Fibroblast of mammary gland (primary cell): ENCODE measurements at regions not wholly inside any gene's neighbourhood (a gene's known extent, or its start where the extent isn't known, plus 50 kb on each side); places are given as distances from the start of the nearest gene placed in this dataset.

Experiments used
- DNase-seq: peaks from one replicate; pipeline ENCODE4 v3.0.0-alpha.2; 2010; ENCODE audit warnings: low read depth
- H3K4me3 ChIP-seq: 2 replicates; pipeline ENCODE4 v1.5.1; 2011; ENCODE audit warnings: low read depth, mild to moderate bottlenecking, low read length, moderate library complexity; ENCODE audit not compliant: control insufficient read depth
- CTCF ChIP-seq: conservative IDR thresholded peaks from 2 replicates; pipeline ENCODE4 v1.5.1; 2011; ENCODE audit warnings: low read depth, low read length, inconsistent platforms; ENCODE audit not compliant: control insufficient read depth, insufficient read depth

DNA sequence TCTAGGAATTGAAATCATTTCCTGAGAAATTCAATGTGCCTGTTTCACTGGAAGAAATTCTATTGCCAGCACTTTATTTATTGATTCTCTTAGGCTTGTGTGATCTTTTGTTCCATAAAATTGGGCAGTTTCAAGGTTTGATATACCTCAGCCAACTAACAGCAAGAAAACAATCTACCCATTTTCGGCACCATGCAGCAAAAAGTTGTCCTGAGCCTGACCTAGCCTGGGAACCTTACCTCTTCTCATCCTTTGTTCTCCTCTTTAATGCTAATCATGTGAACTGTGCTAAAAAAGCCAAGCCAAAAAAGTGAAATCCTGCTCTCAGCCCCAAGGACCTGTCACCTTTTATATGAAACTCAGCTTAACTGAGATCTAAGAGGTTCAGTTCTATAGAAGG is 477.3 kb downstream of the SUCLA2 start:
- no peak overlapping the region for H3K4me3 ChIP-seq
- no peak for DNase-seq
- TF ChIP-seq CTCF: no peak

DNA sequence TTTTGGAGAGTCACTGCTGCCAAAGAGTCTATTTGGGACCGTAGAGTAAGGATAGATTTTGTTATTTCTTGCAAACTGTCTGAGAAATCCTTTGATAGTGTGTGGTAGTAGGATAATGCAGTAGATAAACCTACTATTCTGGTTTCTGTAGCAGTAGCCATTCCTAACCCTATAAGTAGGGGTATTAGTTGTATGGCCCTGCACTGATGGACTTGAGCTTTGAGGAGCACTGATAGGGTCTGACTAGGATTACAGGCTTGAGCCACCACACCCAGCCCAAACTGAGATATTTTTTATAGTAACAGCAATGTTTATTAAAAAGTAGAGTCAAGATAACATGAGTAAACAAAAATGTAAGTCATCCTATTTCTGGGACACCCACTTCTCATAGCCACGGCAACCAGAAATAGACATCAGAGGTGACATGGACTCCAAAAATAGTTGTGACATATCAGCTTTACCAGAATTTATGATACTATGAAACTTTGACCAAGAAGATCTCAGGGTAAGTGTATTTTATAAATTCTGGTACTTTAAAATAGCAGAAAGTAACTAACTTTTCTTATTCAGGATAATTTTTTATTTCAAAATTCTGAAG is 479.1 kb downstream of the SUCLA2 start:
- TF ChIP-seq CTCF: no peak
- peak; percentile 10 for DNase-seq
- no peak overlapping the region for H3K4me3 ChIP-seq

- no peak overlapping the region for H3K4me3 ChIP-seq
- no peak for TF ChIP-seq CTCF
- DNase-seq: peak; percentile 62
Observed at GRCh38 chr13:47519626-47520025, 481.4 kb downstream of the SUCLA2 start.

DNA sequence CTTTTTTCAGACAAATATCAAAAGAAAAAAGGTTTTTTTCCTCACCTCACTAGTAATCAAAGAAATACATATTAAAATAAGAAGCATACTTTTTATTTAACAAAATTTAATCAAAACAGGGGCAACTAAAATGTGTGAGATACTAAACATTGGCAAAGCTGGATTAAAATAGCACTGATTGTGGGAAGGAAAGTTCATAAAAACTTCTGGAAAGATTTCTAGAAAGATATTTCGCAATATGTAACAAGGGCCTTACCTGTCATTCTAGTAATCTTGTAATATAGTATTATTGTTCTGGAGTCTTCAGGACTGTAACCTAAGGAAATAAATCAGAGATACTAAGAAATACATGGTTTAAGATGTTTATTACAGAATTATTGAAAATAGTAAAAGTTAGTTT is 482.5 kb downstream of the SUCLA2 start:
- no peak for TF ChIP-seq CTCF
- H3K4me3 ChIP-seq: no peak overlapping the region
- DNase-seq: no peak

GRCh38 chr13:47511647-47512046 is 489.4 kb downstream of the SUCLA2 start:
- TF ChIP-seq CTCF: no peak
- H3K4me3 ChIP-seq: no peak overlapping the region
- DNase-seq: no peak

DNA sequence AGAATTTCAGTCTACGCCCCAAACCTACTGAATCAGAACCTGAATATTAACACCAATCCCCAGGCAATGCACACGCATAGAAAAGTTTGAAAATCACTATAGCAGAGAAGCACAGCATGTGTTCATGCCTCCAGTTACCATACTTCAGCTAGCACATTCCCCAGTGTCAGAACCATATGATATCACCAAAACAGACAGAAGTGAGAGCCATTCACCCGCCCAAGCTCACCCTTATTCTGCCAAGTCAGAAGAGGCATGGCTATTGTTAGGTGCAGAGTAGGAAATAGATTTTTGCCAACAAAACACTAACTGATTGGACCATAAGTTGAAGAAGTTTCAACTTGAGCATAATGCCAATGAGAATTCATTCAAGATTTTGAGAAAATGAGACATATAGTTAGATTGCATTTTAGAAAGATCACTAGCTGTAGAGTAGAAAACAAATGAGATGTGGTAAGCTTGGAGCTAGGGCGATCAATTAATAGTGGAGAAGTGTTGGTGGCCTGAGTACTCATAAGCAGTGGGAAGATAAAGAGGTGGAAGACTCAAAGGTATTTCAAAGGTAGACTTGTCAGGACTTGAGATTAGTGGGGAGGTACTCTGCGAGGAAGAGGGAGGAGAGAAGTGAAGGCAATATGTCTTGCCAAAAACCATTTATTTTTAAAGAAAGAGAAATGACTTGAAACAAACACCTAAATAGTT is 492.4 kb downstream of the SUCLA2 start:
- H3K4me3 ChIP-seq: no peak overlapping the region
- DNase-seq: no peak
- no peak for TF ChIP-seq CTCF

DNA sequence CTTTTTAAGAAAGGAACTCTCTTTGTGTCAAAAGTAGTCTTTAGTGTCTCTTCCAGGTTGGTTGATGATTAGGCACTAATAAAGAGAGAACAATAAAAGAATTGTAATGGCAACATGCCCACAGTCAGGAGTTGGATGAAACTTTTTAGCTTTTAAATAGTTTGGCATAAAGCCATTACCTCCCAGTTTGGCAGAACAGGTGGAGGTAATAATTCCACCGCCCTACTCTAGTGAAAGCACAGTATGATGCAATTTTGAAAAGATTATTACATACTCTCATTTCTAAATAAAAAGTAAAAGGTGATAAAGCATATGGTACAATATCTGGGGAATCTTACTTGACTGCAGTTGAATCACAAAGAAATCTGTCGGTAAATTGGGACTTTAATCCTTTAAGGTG is 497.6 kb downstream of the SUCLA2 start:
- no peak for DNase-seq
- H3K4me3 ChIP-seq: no peak overlapping the region
- TF ChIP-seq CTCF: no peak
